Left kidney (tissue), 1 donor: ENCODE measurements at regions not wholly inside any gene's neighbourhood (a gene's known extent, or its start where the extent isn't known, plus 50 kb on each side); places are given as distances from the start of the nearest gene placed in this dataset.
"Not testable (repeated sequence)": the region's sequence is repeated elsewhere in the genome, so short reads cannot be mapped to it uniquely, and the experiment has no call there.

Experiments
- DNase-seq: peaks from one replicate; pipeline ENCODE4 v3.0.0-alpha.2; 2013

GRCh38 chr9:73344060-73344459 lies 192.4 kb downstream of the ANXA1 start:
- no peak for DNase-seq

- DNase-seq: no peak
These were observed 195.5 kb downstream of the ANXA1 start for GRCh38 chr9:73347123-73347522.

GRCh38 chr9:73347720-73348119 lies 196.1 kb downstream of the ANXA1 start:
- no peak for DNase-seq

DNA sequence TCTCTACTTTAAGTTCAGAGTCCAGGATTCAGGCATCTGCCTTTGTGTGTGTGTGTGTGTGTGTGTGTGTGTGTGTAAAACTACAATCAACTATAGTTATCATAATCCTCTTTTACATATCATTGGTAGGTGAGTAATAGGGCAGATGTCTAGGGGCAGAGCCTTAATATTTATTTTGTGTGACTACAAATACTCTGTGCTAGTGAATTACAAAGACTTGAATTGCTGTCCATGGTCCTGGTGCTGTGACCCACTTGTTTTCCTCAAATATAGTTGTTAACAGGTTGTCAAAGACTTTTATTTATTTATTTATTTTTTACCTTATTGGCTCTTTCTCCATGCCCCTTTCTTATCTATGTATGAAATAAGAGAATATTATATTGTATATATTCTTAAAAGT lies 196.8 kb downstream of the ANXA1 start:
- peak; percentile 8 for DNase-seq

DNA sequence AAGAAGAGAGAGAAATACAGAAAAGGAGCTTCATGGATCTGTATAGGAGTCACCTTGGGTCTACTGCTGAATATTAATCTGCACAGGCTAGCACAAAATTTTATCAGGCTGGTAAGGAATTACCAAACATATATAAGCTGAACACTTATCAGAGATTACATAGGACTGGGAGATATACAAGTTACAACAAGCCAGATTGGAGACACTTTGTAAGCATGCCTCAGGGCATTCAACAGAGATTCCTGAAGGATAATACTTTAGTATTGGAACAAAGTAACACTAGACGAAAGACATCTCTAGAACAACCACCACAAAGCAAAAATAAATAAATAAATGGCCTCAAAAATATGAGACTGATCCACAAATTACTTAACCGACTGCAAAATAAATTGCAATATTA lies 197.8 kb downstream of the ANXA1 start:
- no peak for DNase-seq

- DNase-seq: no peak
These were observed 205.9 kb downstream of the ANXA1 start for GRCh38 chr9:73357607-73358006.

- DNase-seq: no peak
These were observed 218.4 kb downstream of the ANXA1 start for GRCh38 chr9:73370053-73370452.

- DNase-seq: no peak
These were observed 220.1 kb downstream of the ANXA1 start for GRCh38 chr9:73371801-73372200.

DNA sequence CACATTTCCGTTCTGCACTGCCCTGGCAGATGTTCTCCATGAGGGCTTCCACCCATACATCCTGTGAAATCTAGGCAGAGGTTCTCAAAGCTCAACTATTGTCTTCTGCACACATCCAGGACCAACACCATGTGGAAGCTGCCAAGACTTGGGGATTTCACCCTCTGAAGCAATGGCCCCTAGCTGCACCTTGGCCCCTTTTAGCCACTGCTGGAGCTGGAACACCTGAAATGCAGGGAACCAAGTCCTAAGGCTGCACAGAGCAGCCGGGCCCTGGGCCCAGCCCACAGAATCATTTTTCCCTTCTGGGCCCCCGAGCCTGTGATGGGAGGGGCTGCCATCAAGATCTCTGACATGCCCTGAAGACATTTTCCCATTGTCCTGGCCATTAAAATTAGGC lies 228.7 kb downstream of the ANXA1 start:
- no peak for DNase-seq

GRCh38 chr9:73402081-73403028 lies 250.7 kb downstream of the ANXA1 start:
- no peak for DNase-seq

- DNase-seq: no peak
These were observed 259.8 kb downstream of the ANXA1 start for GRCh38 chr9:73411494-73411893.

GRCh38 chr9:73412874-73413273 lies 261.2 kb downstream of the ANXA1 start:
- DNase-seq: no peak

DNA sequence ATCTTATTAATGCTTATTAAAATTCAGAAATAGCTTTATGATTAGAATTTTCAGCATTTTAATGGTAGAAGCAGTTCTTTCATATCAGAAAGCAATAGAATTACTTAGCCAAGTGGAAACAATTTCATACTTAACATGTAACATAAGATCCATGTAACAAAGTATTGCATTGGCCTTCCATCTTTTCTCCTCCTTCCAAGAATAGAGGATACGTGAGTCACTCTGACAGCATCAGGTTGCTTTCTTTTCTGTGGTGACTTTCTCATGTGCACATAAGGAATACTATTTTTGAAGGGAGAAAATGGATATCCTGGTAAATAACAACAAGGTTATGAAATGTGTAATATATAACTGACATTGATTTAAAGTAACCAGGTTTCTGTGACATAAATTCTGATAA lies 272.2 kb downstream of the ANXA1 start:
- no peak for DNase-seq

DNA sequence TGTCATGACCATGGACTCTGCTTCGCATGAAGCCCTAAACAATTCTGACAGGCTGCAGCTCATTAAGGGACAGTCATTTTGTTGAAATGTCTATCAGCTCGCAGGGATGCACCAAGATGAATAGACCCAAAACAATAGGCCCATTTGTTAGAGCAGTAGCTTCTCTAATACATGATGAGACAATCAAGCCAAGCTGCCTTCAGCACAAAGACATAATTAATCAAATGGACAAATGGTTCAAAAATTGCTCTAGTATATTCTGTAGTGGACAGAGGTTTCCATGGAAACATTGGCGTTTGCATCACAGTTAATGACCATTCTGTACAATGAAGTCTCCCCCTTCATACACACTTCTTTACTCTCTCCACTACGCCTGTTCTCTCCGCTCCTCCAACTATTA lies 274.6 kb downstream of the ANXA1 start:
- DNase-seq: no peak

- no peak for DNase-seq
These were observed 283.2 kb downstream of the ANXA1 start for GRCh38 chr9:73434826-73435225.

GRCh38 chr9:73437758-73438157 lies 286.1 kb downstream of the ANXA1 start:
- no peak for DNase-seq

GRCh38 chr9:73439839-73440238 lies 288.2 kb downstream of the ANXA1 start:
- DNase-seq: not testable (repeated sequence)

DNA sequence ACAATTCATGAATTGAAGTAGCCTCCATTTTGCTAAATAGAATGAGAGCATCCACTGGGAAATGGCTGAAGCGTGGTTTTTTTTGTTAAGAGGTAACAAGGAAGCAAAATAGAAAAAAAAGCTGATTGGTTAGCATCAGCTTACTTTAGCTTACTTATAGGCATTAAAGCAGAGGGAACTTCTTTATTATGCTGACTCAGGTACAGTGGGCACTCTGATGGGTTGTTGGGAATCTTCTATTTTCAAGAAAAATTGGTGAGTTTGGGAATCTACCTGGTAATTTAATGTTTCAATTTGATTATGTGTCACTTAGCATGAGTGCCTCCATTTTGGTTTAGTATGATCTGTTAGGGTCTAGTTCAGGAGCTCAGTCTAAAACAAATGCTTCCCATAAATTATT lies 289.6 kb downstream of the ANXA1 start:
- no peak for DNase-seq

DNA sequence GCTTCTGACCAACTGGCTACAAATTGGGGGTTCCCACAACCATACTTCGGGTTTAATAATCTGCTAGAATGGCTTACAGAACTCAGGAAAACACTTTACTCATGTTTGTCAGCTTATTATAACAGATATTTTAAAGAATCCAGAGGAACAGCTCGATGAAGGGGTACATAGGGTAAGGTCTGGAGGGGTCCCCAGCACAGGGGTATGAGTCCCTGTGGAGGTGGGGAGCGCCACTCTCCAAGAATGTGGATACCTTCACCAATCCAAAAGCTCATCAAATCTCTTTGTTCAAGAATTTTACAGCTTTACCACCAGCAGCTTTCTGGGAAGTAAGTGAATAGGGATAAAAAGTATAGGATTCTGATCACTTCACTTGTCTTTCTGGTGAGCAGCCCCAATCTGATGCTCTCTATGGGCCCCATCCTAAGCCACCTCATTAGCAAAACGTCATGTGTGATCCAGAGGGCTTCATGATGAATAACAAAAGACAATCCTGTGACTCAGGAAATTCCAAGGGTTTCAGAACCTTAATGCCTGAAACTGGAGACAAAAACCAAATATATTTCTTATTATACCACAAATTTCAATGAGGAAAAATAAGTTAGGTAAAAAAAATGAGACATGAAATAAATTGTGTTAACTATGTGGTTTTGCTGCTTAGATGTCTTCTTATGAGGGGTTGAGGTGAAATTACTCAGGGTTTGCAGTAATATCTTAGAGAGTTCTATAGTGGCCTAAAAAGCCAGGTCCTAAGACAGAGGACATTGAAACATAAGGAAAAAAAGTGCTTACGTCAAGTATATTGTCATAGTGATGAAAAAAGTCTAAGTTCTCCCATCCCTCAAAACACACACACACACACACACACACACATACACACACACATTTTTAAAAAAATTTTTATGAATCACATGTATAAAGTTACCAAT lies 290.5 kb downstream of the ANXA1 start:
- no peak for DNase-seq

GRCh38 chr9:73444821-73445220 lies 293.2 kb downstream of the ANXA1 start:
- no peak for DNase-seq

- DNase-seq: not testable (repeated sequence)
These were observed 293.7 kb downstream of the ANXA1 start for GRCh38 chr9:73445384-73445783.

GRCh38 chr9:73446306-73446705 lies 294.6 kb downstream of the ANXA1 start:
- no peak for DNase-seq

- no peak for DNase-seq
These were observed 299.3 kb downstream of the ANXA1 start for GRCh38 chr9:73451003-73451402.
